ENCODE measurements at regions not wholly inside any gene's neighbourhood (a gene's known extent, or its start where the extent isn't known, plus 50 kb on each side); places are given as distances from the start of the nearest gene placed in this dataset.

GRCh38 chr4:104983615-104984179, 163.0 kb upstream of the TET2 start:
- TF ChIP-seq CTCF (IDR thresholded peaks at IDR 0.05; ENCODE audit: insufficient read depth, low read length, poor library complexity, severe bottlenecking), result no peak
- TF ChIP-seq EZH2phosphoT487 (conservative IDR thresholded peaks at IDR 0.05; ENCODE audit: low read length), result no peak

Measured in SU-DHL-6 (cell line).